Hepatocyte (in vitro differentiated cells): ENCODE measurements at regions not wholly inside any gene's neighbourhood (a gene's known extent, or its start where the extent isn't known, plus 50 kb on each side); places are given as distances from the start of the nearest gene placed in this dataset.

ENCODE experiments used
- DNase-seq: peaks from one replicate; pipeline ENCODE4 v3.0.0-alpha.2; 2016; ENCODE audit warnings: low spot score
- H2AFZ ChIP-seq: fragments of 200-600 bp; sonication (generic); 2 replicates; pipeline ENCODE4 v1.6.0; 2016; ENCODE audit warnings: antibody characterized with exemption, mild to moderate bottlenecking
- H3K27ac ChIP-seq: fragments of 200-600 bp; sonication (generic); 2 replicates; pipeline ENCODE4 v1.5.1; 2016; ENCODE audit warnings: mild to moderate bottlenecking
- H3K27me3 ChIP-seq: fragments of 200-600 bp; sonication (generic); 2 replicates; pipeline ENCODE4 v1.6.1; 2016
- H3K36me3 ChIP-seq: fragments of 200-600 bp; sonication (generic); replicated peaks from 2 replicates; pipeline ENCODE4 v1.5.1; 2016; ENCODE audit warnings: low read depth; ENCODE audit not compliant: insufficient read depth
- H3K4me1 ChIP-seq: fragments of 200-600 bp; sonication (generic); 2 replicates; pipeline ENCODE4 v1.5.1; 2016; ENCODE audit warnings: mild to moderate bottlenecking, moderate library complexity; ENCODE audit not compliant: insufficient read depth
- H3K4me2 ChIP-seq: fragments of 200-600 bp; sonication (generic); 2 replicates; pipeline ENCODE4 v1.6.0; 2016
- H3K4me3 ChIP-seq: fragments of 200-600 bp; sonication (generic); 2 replicates; pipeline ENCODE4 v1.5.1; 2016; ENCODE audit warnings: mild to moderate bottlenecking
- H3K79me2 ChIP-seq: fragments of 200-600 bp; sonication (generic); 2 replicates; pipeline ENCODE4 v1.6.0; 2017; ENCODE audit warnings: mild to moderate bottlenecking
- H3K9me2 ChIP-seq: fragments of 200-600 bp; sonication (generic); replicated peaks from 2 replicates; pipeline ENCODE4 v1.6.0; 2017; ENCODE audit warnings: mild to moderate bottlenecking; ENCODE audit not compliant: insufficient read depth
- H3K9me3 ChIP-seq: fragments of 200-600 bp; sonication (generic); 2 replicates; pipeline ENCODE4 v1.5.1; 2016; ENCODE audit warnings: low read depth, mild to moderate bottlenecking
- H4K20me1 ChIP-seq: fragments of 200-600 bp; sonication (generic); 2 replicates; pipeline ENCODE4 v1.6.0; 2016; ENCODE audit warnings: mild to moderate bottlenecking; ENCODE audit not compliant: insufficient read depth, poor library complexity, severe bottlenecking
- EZH2 ChIP-seq: fragments of 200-600 bp; sonication (generic); IDR thresholded peaks from 2 replicates; pipeline ENCODE4 v1.6.1; 2016; ENCODE audit warnings: antibody characterized with exemption, mild to moderate bottlenecking, borderline replicate concordance
- EZH2phosphoT487 ChIP-seq: fragments of 200-600 bp; sonication (generic); IDR thresholded peaks from one replicate; pipeline ENCODE4 v1.6.1; 2018; ENCODE audit warnings: antibody characterized with exemption, mild to moderate bottlenecking, low read depth, moderate library complexity; ENCODE audit not compliant: unreplicated experiment, severe bottlenecking
- WGBS: methylation state at CpG from one replicate; pipeline ENCODE4 v1.1.6; 2016; ENCODE audit warnings: low lambda C conversion rate; ENCODE audit errors: missing lambda C conversion rate; 5-methylcytosine and 5-hydroxymethylcytosine counted together
- TF ChIP-seq, protein P1 (sequence below): fragments of 200-600 bp; sonication (generic); IDR thresholded peaks from 2 replicates; pipeline ENCODE4 v1.5.1; 2016; ENCODE audit warnings: antibody characterized with exemption, mild to moderate bottlenecking; ENCODE audit not compliant: poor library complexity

DNA sequence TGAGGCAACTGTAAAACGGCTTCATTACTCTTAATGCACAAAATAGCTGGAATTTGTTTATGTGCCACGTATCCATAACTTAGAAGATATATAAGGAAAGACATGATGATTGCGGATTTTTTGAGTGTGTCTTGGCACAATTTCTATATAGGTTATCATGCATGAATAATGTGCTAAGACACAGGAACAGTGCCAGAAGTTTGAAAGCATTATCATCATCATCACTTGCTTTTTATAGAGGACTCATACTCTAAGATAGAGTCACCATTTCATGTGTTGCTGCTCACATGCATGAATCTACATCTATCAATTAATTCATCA lies 113.4 kb downstream of the ELOVL4 start:
- TF ChIP-seq EZH2phosphoT487 (no peak), EZH2 (no peak)
- TF ChIP-seq, protein P1, sequence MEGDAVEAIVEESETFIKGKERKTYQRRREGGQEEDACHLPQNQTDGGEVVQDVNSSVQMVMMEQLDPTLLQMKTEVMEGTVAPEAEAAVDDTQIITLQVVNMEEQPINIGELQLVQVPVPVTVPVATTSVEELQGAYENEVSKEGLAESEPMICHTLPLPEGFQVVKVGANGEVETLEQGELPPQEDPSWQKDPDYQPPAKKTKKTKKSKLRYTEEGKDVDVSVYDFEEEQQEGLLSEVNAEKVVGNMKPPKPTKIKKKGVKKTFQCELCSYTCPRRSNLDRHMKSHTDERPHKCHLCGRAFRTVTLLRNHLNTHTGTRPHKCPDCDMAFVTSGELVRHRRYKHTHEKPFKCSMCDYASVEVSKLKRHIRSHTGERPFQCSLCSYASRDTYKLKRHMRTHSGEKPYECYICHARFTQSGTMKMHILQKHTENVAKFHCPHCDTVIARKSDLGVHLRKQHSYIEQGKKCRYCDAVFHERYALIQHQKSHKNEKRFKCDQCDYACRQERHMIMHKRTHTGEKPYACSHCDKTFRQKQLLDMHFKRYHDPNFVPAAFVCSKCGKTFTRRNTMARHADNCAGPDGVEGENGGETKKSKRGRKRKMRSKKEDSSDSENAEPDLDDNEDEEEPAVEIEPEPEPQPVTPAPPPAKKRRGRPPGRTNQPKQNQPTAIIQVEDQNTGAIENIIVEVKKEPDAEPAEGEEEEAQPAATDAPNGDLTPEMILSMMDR = no peak
- no peak for DNase-seq
- H3K36me3 ChIP-seq = no peaks in the 10 kb centered on the region
- no peaks in the 10 kb centered on the region for H3K27me3 ChIP-seq
- no peaks in the 10 kb centered on the region for H3K79me2 ChIP-seq
- no peaks in the 10 kb centered on the region for H3K9me3 ChIP-seq
- H4K20me1 ChIP-seq = no peaks in the 10 kb centered on the region
- no peaks in the 10 kb centered on the region for H3K9me2 ChIP-seq
- no peak overlapping the region for H2AFZ ChIP-seq
- H3K4me3 ChIP-seq = no peak overlapping the region
- 47% methylated on average over 3 of the region's 3 CpGs for WGBS
- H3K27ac ChIP-seq = no peak overlapping the region
- H3K4me2 ChIP-seq = peak overlapping the region; percentile 48
- H3K4me1 ChIP-seq = no peaks in the 10 kb centered on the region

DNA sequence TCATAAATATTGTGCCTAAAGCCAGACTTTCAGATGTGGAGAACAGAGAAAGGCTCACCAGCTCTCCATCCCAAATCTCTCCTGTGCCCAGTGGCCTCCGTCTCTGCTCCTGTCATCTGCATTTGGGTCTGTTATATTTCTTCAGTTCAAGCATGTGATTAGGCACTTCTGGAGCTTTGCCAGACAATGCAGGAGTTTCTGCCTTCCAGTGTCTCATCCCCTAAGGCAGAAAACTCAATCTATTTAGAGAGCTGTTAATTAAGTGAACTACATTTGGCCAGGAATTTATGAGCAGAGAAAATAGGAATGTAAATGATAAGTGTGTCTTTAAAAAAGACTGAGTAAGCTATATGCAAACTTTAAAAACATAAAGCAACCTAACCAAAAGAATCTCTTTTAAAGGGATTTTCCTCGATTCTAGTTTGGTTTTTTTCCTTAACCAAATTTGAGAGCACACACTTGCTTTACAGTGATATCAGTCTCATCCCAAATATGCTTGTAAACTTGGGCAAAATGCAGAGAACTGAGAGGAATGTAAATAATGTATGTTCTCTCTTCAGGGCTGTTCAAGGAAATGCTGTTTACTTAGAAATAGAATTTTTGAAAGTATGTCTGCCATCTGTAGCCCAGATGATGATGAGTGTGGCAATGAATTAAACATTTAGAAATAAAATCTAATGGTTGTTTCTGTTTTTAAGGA lies 113.9 kb downstream of the ELOVL4 start:
- no peaks in the 10 kb centered on the region for H3K27me3 ChIP-seq
- 27% methylated on average over 2 of the region's 2 CpGs for WGBS

DNA sequence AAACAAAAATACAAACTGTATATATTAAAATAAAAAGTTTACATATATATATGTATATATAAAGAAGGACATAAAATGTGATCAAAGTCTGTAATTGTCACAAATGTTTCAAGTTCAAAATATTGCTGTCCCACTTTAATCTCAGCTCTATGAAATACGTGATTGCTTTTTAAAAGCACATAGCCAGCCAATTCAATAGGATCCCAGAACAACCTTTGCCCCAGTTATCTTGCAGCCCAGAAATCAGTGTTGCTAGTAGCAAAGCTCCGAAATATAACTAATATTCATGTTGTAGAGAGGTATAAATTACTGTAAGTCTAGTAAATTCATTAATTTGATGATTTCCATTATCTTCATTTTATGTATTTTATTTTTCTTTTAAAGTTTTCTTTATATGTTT lies 114.6 kb downstream of the ELOVL4 start:
- Histone ChIP-seq H3K79me2 (no peaks in the 10 kb centered on the region), H4K20me1 (no peaks in the 10 kb centered on the region), H3K4me1 (no peaks in the 10 kb centered on the region), H3K27ac (no peak overlapping the region), H3K4me2 (peak overlapping the region; percentile 48), H3K4me3 (no peak overlapping the region), H3K9me2 (no peaks in the 10 kb centered on the region), H3K9me3 (no peaks in the 10 kb centered on the region), H3K36me3 (no peaks in the 10 kb centered on the region), H3K27me3 (no peaks in the 10 kb centered on the region), H2AFZ (no peak overlapping the region)
- no peak for DNase-seq
- TF ChIP-seq, protein P1 = no peak
- TF ChIP-seq EZH2phosphoT487 = no peak
- no peak for TF ChIP-seq EZH2
- WGBS = 55% methylated on average over 2 of the region's 2 CpGs

More for the DNA sequence above, 113.9 kb downstream of the ELOVL4 start:
- Histone ChIP-seq H3K27ac (no peak overlapping the region), H3K9me2 (no peaks in the 10 kb centered on the region), H3K4me1 (no peaks in the 10 kb centered on the region), H3K9me3 (no peaks in the 10 kb centered on the region), H3K4me3 (no peak overlapping the region), H4K20me1 (no peaks in the 10 kb centered on the region), H3K36me3 (no peaks in the 10 kb centered on the region), H3K4me2 (peak overlapping the region; percentile 48), H3K79me2 (no peaks in the 10 kb centered on the region), H2AFZ (no peak overlapping the region)
- DNase-seq = peak; percentile 40
- TF ChIP-seq, protein P1 = no peak
- TF ChIP-seq EZH2 (no peak), EZH2phosphoT487 (no peak)

DNA sequence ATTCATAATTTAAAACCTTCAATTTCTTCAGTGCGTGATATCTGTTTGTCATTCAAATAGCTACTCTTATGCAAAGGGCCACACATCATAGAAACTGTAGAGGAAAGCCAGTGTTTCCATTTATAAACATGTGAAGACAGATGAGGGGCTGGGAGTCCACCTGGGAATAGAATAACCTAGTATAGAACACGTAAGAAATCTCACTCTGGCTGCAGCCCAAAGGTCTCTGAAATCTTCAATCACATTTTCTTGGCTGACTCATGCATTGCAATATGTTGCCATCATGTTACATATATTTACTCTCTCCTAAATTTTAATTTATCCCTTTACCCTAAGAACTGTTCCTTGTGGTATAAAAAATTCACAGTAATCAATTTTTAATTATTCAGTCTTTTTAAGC lies 123.2 kb downstream of the ELOVL4 start:
- H3K27ac ChIP-seq = no peak overlapping the region
- DNase-seq = no peak
- H3K4me1 ChIP-seq = no peaks in the 10 kb centered on the region
- TF ChIP-seq EZH2phosphoT487 (no peak), EZH2 (no peak)
- TF ChIP-seq, protein P1 = no peak
- H3K79me2 ChIP-seq = no peaks in the 10 kb centered on the region
- H3K36me3 ChIP-seq = no peaks in the 10 kb centered on the region
- 66% methylated on average over 2 of the region's 2 CpGs for WGBS
- H2AFZ ChIP-seq = no peak overlapping the region
- H4K20me1 ChIP-seq = no peaks in the 10 kb centered on the region
- no peaks in the 10 kb centered on the region for H3K9me2 ChIP-seq
- no peak overlapping the region for H3K4me3 ChIP-seq
- H3K27me3 ChIP-seq = no peaks in the 10 kb centered on the region
- H3K9me3 ChIP-seq = no peaks in the 10 kb centered on the region
- H3K4me2 ChIP-seq = no peak overlapping the region
